ENCODE measurements at regions not wholly inside any gene's neighbourhood (a gene's known extent, or its start where the extent isn't known, plus 50 kb on each side); places are given as distances from the start of the nearest gene placed in this dataset.

GRCh38 chrX:104427693-104428092 lies 138.3 kb upstream of the IL1RAPL2 start:
- no peak for DNase-seq
- CTCF ChIA-PET: no interaction called here
- H3K9me3 ChIP-seq (ENCODE audit: control insufficient read depth in 1 of 2, insufficient read depth in 1 of 2, low read length in 2 of 2): no peaks in the 10 kb centered on the region
- ATAC-seq (ENCODE audit: poor library complexity): no peak
- H3K36me3 ChIP-seq (ENCODE audit: insufficient read depth, low read length): no peaks in the 10 kb centered on the region
- no peaks in the 10 kb centered on the region for H3K4me1 ChIP-seq (ENCODE audit: insufficient read depth, low read length)
- H3K27me3 Mint-ChIP-seq: no peaks in the 10 kb centered on the region
- no peak overlapping the region for H3K27ac ChIP-seq (ENCODE audit: low read depth in 1 of 2, low read length in 2 of 2)
- POLR2A ChIA-PET: no interaction called here
- intact Hi-C loops (cut with DNase I, micrococcal nuclease): no loop called here
- H3K27ac Mint-ChIP-seq: no peak overlapping the region
- no peaks in the 10 kb centered on the region for H3K36me3 Mint-ChIP-seq (ENCODE audit: low read depth)
- no peak overlapping the region for H3K4me3 Mint-ChIP-seq
- H3K4me3 ChIP-seq (ENCODE audit: low read length): no peak overlapping the region
- no peak for TF ChIP-seq CTCF (IDR thresholded peaks at IDR 0.05)
- no peaks in the 10 kb centered on the region for H3K27me3 ChIP-seq (ENCODE audit: control insufficient read depth in 1 of 2, insufficient read depth in 2 of 2, low read length in 2 of 2)
- no peaks in the 10 kb centered on the region for H3K4me1 Mint-ChIP-seq (ENCODE audit: low read depth)
- no peaks in the 10 kb centered on the region for H3K9me3 Mint-ChIP-seq

- Histone ChIP-seq H3K9me3 (ENCODE audit: control insufficient read depth in 1 of 2, insufficient read depth in 1 of 2, low read length in 2 of 2) (no peaks in the 10 kb centered on the region), H3K36me3 (ENCODE audit: insufficient read depth, low read length) (no peaks in the 10 kb centered on the region), H3K4me3 (ENCODE audit: low read length) (no peak overlapping the region), H3K4me1 (ENCODE audit: insufficient read depth, low read length) (no peaks in the 10 kb centered on the region), H3K27me3 (ENCODE audit: control insufficient read depth in 1 of 2, insufficient read depth in 2 of 2, low read length in 2 of 2) (no peaks in the 10 kb centered on the region), H3K27ac (ENCODE audit: low read depth in 1 of 2, low read length in 2 of 2) (no peak overlapping the region)
- no peaks in the 10 kb centered on the region for H3K4me1 Mint-ChIP-seq (ENCODE audit: low read depth)
- no peak overlapping the region for H3K4me3 Mint-ChIP-seq
- TF ChIP-seq CTCF (IDR thresholded peaks at IDR 0.05): no peak
- H3K9me3 Mint-ChIP-seq: no peaks in the 10 kb centered on the region
- H3K36me3 Mint-ChIP-seq (ENCODE audit: low read depth): no peaks in the 10 kb centered on the region
- H3K27ac Mint-ChIP-seq: no peak overlapping the region
- DNase-seq (no peak), ATAC-seq (ENCODE audit: poor library complexity) (no peak)
- ChIA-PET POLR2A (no interaction called here), CTCF (no interaction called here)
- intact Hi-C loops (cut with DNase I, micrococcal nuclease): no loop called here
- no peaks in the 10 kb centered on the region for H3K27me3 Mint-ChIP-seq
These were observed 138.9 kb upstream of the IL1RAPL2 start for GRCh38 chrX:104427073-104427472.

GRCh38 chrX:104420907-104421306 lies 145.1 kb upstream of the IL1RAPL2 start:
- peaks cover under 1% of the 10 kb centered on the region for H3K9me3 Mint-ChIP-seq
- H3K27me3 ChIP-seq (ENCODE audit: control insufficient read depth in 1 of 2, insufficient read depth in 2 of 2, low read length in 2 of 2): no peaks in the 10 kb centered on the region
- H3K36me3 ChIP-seq (ENCODE audit: insufficient read depth, low read length): no peaks in the 10 kb centered on the region
- POLR2A ChIA-PET: no interaction called here
- TF ChIP-seq CTCF (IDR thresholded peaks at IDR 0.05): no peak
- CTCF ChIA-PET: no interaction called here
- H3K4me1 ChIP-seq (ENCODE audit: insufficient read depth, low read length): no peaks in the 10 kb centered on the region
- H3K4me1 Mint-ChIP-seq (ENCODE audit: low read depth): no peaks in the 10 kb centered on the region
- H3K27ac Mint-ChIP-seq: no peak overlapping the region
- no peaks in the 10 kb centered on the region for H3K27me3 Mint-ChIP-seq
- no peak overlapping the region for H3K4me3 ChIP-seq (ENCODE audit: low read length)
- ATAC-seq (ENCODE audit: poor library complexity) (no peak), DNase-seq (no peak)
- H3K27ac ChIP-seq (ENCODE audit: low read depth in 1 of 2, low read length in 2 of 2): no peak overlapping the region
- H3K4me3 Mint-ChIP-seq: no peak overlapping the region
- no peaks in the 10 kb centered on the region for H3K36me3 Mint-ChIP-seq (ENCODE audit: low read depth)
- intact Hi-C loops (cut with DNase I, micrococcal nuclease): no loop called here
- no peaks in the 10 kb centered on the region for H3K9me3 ChIP-seq (ENCODE audit: control insufficient read depth in 1 of 2, insufficient read depth in 1 of 2, low read length in 2 of 2)
